BLaER1 treated with 17β-estradiol and CSF1 and Interleukin-3, amounts not matched to agents 10 nM and 100 nM (cell line): ENCODE measurements at regions not wholly inside any gene's neighbourhood (a gene's known extent, or its start where the extent isn't known, plus 50 kb on each side); places are given as distances from the start of the nearest gene placed in this dataset.

Experiments
- H3K27ac ChIP-seq, 11 experiments: shearing (Covaris generic); formaldehyde crosslinking; 2 replicates each; pipeline ENCODE4 v1.8.1; 2022
- H3K27me3 ChIP-seq, 11 experiments: shearing (Covaris generic); formaldehyde crosslinking; 2 replicates each; pipeline ENCODE4 v1.8.1; 2022
- H3K36me3 ChIP-seq, 11 experiments: shearing (Covaris generic); formaldehyde crosslinking; 2 replicates each; pipeline ENCODE4 v1.8.1; 2022
- H3K4me1 ChIP-seq, 10 experiments: shearing (Covaris generic); formaldehyde crosslinking; 2 replicates each; pipeline ENCODE4 v1.8.1; 2022
- H3K4me2 ChIP-seq, 11 experiments: shearing (Covaris generic); formaldehyde crosslinking; 2 replicates each; pipeline ENCODE4 v1.8.1; 2022
- H3K4me3 ChIP-seq, 10 experiments: shearing (Covaris generic); formaldehyde crosslinking; 2 replicates each; pipeline ENCODE4 v1.8.1; 2022
- H3K9ac ChIP-seq, 11 experiments: shearing (Covaris generic); formaldehyde crosslinking; 2 replicates each; pipeline ENCODE4 v1.8.1; 2022
- H3K9me3 ChIP-seq, 11 experiments: shearing (Covaris generic); formaldehyde crosslinking; replicated peaks in 1 of 11; 2 replicates each; pipeline ENCODE4 v1.8.1; 2022
- H4K20me1 ChIP-seq, 11 experiments: shearing (Covaris generic); formaldehyde crosslinking; 2 replicates each; pipeline ENCODE4 v1.8.1; 2022
- Cebpa-rat ChIP-seq, 11 experiments: shearing (Covaris generic); IDR thresholded peaks; 2 replicates each; pipeline ENCODE4 v1.8.1; 2022

- no peak overlapping the region for H3K4me2 ChIP-seq
- H3K9me3 ChIP-seq = no peaks in the 10 kb centered on the region
- no peak overlapping the region for H3K9ac ChIP-seq
- no peak overlapping the region for H3K27ac ChIP-seq
- H3K27me3 ChIP-seq = no peaks in the 10 kb centered on the region
- H3K36me3 ChIP-seq = no peaks in the 10 kb centered on the region
- TF ChIP-seq Cebpa-rat (IDR thresholded peaks at IDR 0.05) = no peak
- no peaks in the 10 kb centered on the region for H4K20me1 ChIP-seq
- no peak overlapping the region for H3K4me3 ChIP-seq
- H3K4me1 ChIP-seq = peaks cover 0 to 17% (median 0%) of the 10 kb centered on the region in 10 experiments; a peak in 8 of 20 replicates
Measured at GRCh38 chr1:185497177-185497576, 180.1 kb upstream of the IVNS1ABP start.

GRCh38 chr1:185495898-185496297 is 178.9 kb upstream of the IVNS1ABP start:
- no peak overlapping the region for H3K9ac ChIP-seq
- no peak overlapping the region for H3K4me3 ChIP-seq
- no peaks in the 10 kb centered on the region for H3K36me3 ChIP-seq
- no peaks in the 10 kb centered on the region for H3K27me3 ChIP-seq
- H3K27ac ChIP-seq = no peak overlapping the region
- no peak for TF ChIP-seq Cebpa-rat (IDR thresholded peaks at IDR 0.05)
- H3K4me1 ChIP-seq = peaks cover 0 to 17% (median 3%) of the 10 kb centered on the region in 10 experiments; a peak in 10 of 20 replicates
- H3K4me2 ChIP-seq = peak overlapping the region in 2 of 11 experiments; percentile 54 to 64; a peak in 3 of 22 replicates
- H3K9me3 ChIP-seq = no peaks in the 10 kb centered on the region
- no peaks in the 10 kb centered on the region for H4K20me1 ChIP-seq

- Histone ChIP-seq H3K4me1 (peaks cover 0 to 17% (median 5%) of the 10 kb centered on the region in 10 experiments; a peak in 10 of 20 replicates), H3K27me3 (no peaks in the 10 kb centered on the region), H3K4me3 (no peak overlapping the region), H3K27ac (peak overlapping the region in 4 of 11 experiments; percentile 30 to 45 (median 40); a peak in 5 of 22 replicates), H3K4me2 (peak overlapping the region in 4 of 11 experiments; percentile 40 to 64 (median 48); a peak in 6 of 22 replicates), H4K20me1 (no peaks in the 10 kb centered on the region), H3K9ac (no peak overlapping the region), H3K36me3 (no peaks in the 10 kb centered on the region), H3K9me3 (no peaks in the 10 kb centered on the region)
- TF ChIP-seq Cebpa-rat (IDR thresholded peaks at IDR 0.05) = no peak
Measured at GRCh38 chr1:185495007-185495406, 178.0 kb upstream of the IVNS1ABP start.

GRCh38 chr1:185492089-185492825 is 175.2 kb upstream of the IVNS1ABP start:
- H3K9ac ChIP-seq = no peak overlapping the region
- no peaks in the 10 kb centered on the region for H4K20me1 ChIP-seq
- no peaks in the 10 kb centered on the region for H3K36me3 ChIP-seq
- H3K4me2 ChIP-seq = no peak overlapping the region
- H3K9me3 ChIP-seq = no peaks in the 10 kb centered on the region
- no peak for TF ChIP-seq Cebpa-rat (IDR thresholded peaks at IDR 0.05)
- H3K4me3 ChIP-seq = no peak overlapping the region
- peaks cover 0 to 38% (median 5%) of the 10 kb centered on the region in 10 experiments; a peak in 10 of 20 replicates for H3K4me1 ChIP-seq
- no peaks in the 10 kb centered on the region for H3K27me3 ChIP-seq
- H3K27ac ChIP-seq = no peak overlapping the region

- Histone ChIP-seq H4K20me1 (no peaks in the 10 kb centered on the region), H3K4me3 (no peak overlapping the region), H3K4me1 (peaks cover 0 to 44% (median 5%) of the 10 kb centered on the region in 10 experiments; a peak in 10 of 20 replicates), H3K9me3 (no peaks in the 10 kb centered on the region), H3K9ac (no peak overlapping the region), H3K27ac (no peak overlapping the region), H3K27me3 (no peaks in the 10 kb centered on the region), H3K36me3 (no peaks in the 10 kb centered on the region), H3K4me2 (no peak overlapping the region)
- no peak for TF ChIP-seq Cebpa-rat (IDR thresholded peaks at IDR 0.05)
Measured at GRCh38 chr1:185491604-185492003, 174.6 kb upstream of the IVNS1ABP start.

GRCh38 chr1:185490924-185491323 is 173.9 kb upstream of the IVNS1ABP start:
- H3K9me3 ChIP-seq = no peaks in the 10 kb centered on the region
- H3K4me2 ChIP-seq = peak overlapping the region in 1 of 11 experiments; percentile 38; a peak in 2 of 22 replicates
- H3K9ac ChIP-seq = no peak overlapping the region
- peaks cover 0 to 51% (median 5%) of the 10 kb centered on the region in 10 experiments; a peak in 10 of 20 replicates for H3K4me1 ChIP-seq
- H4K20me1 ChIP-seq = no peaks in the 10 kb centered on the region
- no peak overlapping the region for H3K4me3 ChIP-seq
- H3K27ac ChIP-seq = no peak overlapping the region
- no peaks in the 10 kb centered on the region for H3K36me3 ChIP-seq
- TF ChIP-seq Cebpa-rat (IDR thresholded peaks at IDR 0.05) = no peak
- H3K27me3 ChIP-seq = no peaks in the 10 kb centered on the region

GRCh38 chr1:185489406-185489805 is 172.4 kb upstream of the IVNS1ABP start:
- Histone ChIP-seq H3K4me3 (no peak overlapping the region), H4K20me1 (no peaks in the 10 kb centered on the region), H3K36me3 (no peaks in the 10 kb centered on the region), H3K4me1 (peaks cover 0 to 46% (median 5%) of the 10 kb centered on the region in 10 experiments; a peak in 13 of 20 replicates), H3K9ac (no peak overlapping the region), H3K27me3 (no peaks in the 10 kb centered on the region), H3K4me2 (no peak overlapping the region), H3K27ac (no peak overlapping the region), H3K9me3 (no peaks in the 10 kb centered on the region)
- no peak for TF ChIP-seq Cebpa-rat (IDR thresholded peaks at IDR 0.05)

- Histone ChIP-seq H3K9me3 (no peaks in the 10 kb centered on the region), H3K27ac (no peak overlapping the region; a peak in 1 of 22 replicates), H3K4me3 (no peak overlapping the region), H3K4me1 (peaks cover 0 to 51% (median 10%) of the 10 kb centered on the region in 10 experiments; a peak in 14 of 20 replicates), H3K4me2 (peak overlapping the region in 2 of 11 experiments; percentile 32 to 71; a peak in 4 of 22 replicates), H3K27me3 (no peaks in the 10 kb centered on the region), H3K36me3 (no peaks in the 10 kb centered on the region), H3K9ac (no peak overlapping the region), H4K20me1 (no peaks in the 10 kb centered on the region)
- TF ChIP-seq Cebpa-rat (IDR thresholded peaks at IDR 0.05) = no peak
Measured at GRCh38 chr1:185488808-185489207, 171.8 kb upstream of the IVNS1ABP start.

GRCh38 chr1:185487936-185488335 is 170.9 kb upstream of the IVNS1ABP start:
- Histone ChIP-seq H3K4me3 (no peak overlapping the region), H3K4me1 (peaks cover 0 to 60% (median 14%) of the 10 kb centered on the region in 10 experiments; a peak in 14 of 20 replicates), H3K36me3 (no peaks in the 10 kb centered on the region), H4K20me1 (no peaks in the 10 kb centered on the region), H3K9ac (no peak overlapping the region), H3K4me2 (peak overlapping the region in 2 of 11 experiments; percentile 32 to 71; a peak in 4 of 22 replicates), H3K27me3 (no peaks in the 10 kb centered on the region), H3K27ac (no peak overlapping the region), H3K9me3 (no peaks in the 10 kb centered on the region)
- TF ChIP-seq Cebpa-rat (IDR thresholded peaks at IDR 0.05) = no peak
